ENCODE measurements at regions not wholly inside any gene's neighbourhood (a gene's known extent, or its start where the extent isn't known, plus 50 kb on each side); places are given as distances from the start of the nearest gene placed in this dataset.
"Not testable (repeated sequence)": the region's sequence is repeated elsewhere in the genome, so short reads cannot be mapped to it uniquely, and the experiment has no call there.

- Histone ChIP-seq H3K4me1 (ENCODE audit: control insufficient read depth in 2 of 2, insufficient read depth in 2 of 2, low read length in 2 of 2) (no peaks in the 10 kb centered on the region), H3K27me3 (ENCODE audit: control insufficient read depth in 2 of 2, insufficient read depth in 2 of 2, low read length in 2 of 2) (no peaks in the 10 kb centered on the region), H3K9me3 (ENCODE audit: control insufficient read depth in 2 of 2, low read length in 2 of 2) (no peaks in the 10 kb centered on the region), H3K4me3 (ENCODE audit: low read length in 2 of 2) (no peak overlapping the region), H3K9ac (ENCODE audit: low read depth in 1 of 2, low read length in 2 of 2) (no peak overlapping the region), H3K36me3 (ENCODE audit: control insufficient read depth in 2 of 2, insufficient read depth in 2 of 2, low read length in 2 of 2) (no peaks in the 10 kb centered on the region), H3K27ac (ENCODE audit: low read depth in 2 of 2, low read length in 2 of 2) (no peak overlapping the region)
Observed at GRCh38 chr21:23624281-23624680, 1983.0 kb downstream of the MRPL39 start.

DNA sequence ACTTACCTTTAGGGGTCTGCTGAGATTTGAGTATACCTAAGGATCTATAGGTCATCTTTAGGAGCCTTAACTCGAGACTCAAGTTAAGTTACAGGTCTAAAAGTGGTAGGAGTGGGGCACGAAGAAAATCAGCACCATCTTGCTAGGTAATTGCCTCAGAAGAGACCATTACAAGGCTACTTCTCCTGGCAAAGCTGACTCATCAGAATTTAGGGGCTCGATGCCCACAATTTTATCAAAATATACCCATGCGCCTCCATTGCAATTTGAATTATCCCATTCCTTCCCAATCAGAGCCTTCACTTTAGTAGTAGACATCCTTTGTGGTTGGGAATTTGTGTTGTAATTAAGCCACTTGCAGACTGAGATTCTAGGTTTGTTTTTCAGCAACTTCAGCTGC lies 1994.3 kb downstream of the MRPL39 start:
- Histone ChIP-seq H3K27me3 (ENCODE audit: control insufficient read depth in 2 of 2, insufficient read depth in 2 of 2, low read length in 2 of 2) (no peaks in the 10 kb centered on the region), H3K9ac (ENCODE audit: low read depth in 1 of 2, low read length in 2 of 2) (no peak overlapping the region), H3K4me3 (ENCODE audit: low read length in 2 of 2) (no peak overlapping the region), H3K27ac (ENCODE audit: low read depth in 2 of 2, low read length in 2 of 2) (no peak overlapping the region), H3K36me3 (ENCODE audit: control insufficient read depth in 2 of 2, insufficient read depth in 2 of 2, low read length in 2 of 2) (no peaks in the 10 kb centered on the region), H3K4me1 (ENCODE audit: control insufficient read depth in 2 of 2, insufficient read depth in 2 of 2, low read length in 2 of 2) (no peaks in the 10 kb centered on the region), H3K9me3 (ENCODE audit: control insufficient read depth in 2 of 2, low read length in 2 of 2) (no peaks in the 10 kb centered on the region)

- Histone ChIP-seq H3K27ac (ENCODE audit: low read depth in 2 of 2, low read length in 2 of 2) (no peak overlapping the region), H3K4me1 (ENCODE audit: control insufficient read depth in 2 of 2, insufficient read depth in 2 of 2, low read length in 2 of 2) (no peaks in the 10 kb centered on the region), H3K9me3 (ENCODE audit: control insufficient read depth in 2 of 2, low read length in 2 of 2) (no peaks in the 10 kb centered on the region), H3K4me3 (ENCODE audit: low read length in 2 of 2) (no peak overlapping the region), H3K9ac (ENCODE audit: low read depth in 1 of 2, low read length in 2 of 2) (no peak overlapping the region), H3K27me3 (ENCODE audit: control insufficient read depth in 2 of 2, insufficient read depth in 2 of 2, low read length in 2 of 2) (no peaks in the 10 kb centered on the region), H3K36me3 (ENCODE audit: control insufficient read depth in 2 of 2, insufficient read depth in 2 of 2, low read length in 2 of 2) (no peaks in the 10 kb centered on the region)
Observed at GRCh38 chr21:23612210-23612609, 1995.1 kb downstream of the MRPL39 start.

- H3K36me3 ChIP-seq (ENCODE audit: control insufficient read depth in 2 of 2, insufficient read depth in 2 of 2, low read length in 2 of 2), result no peaks in the 10 kb centered on the region
- H3K4me3 ChIP-seq (ENCODE audit: low read length in 2 of 2), result no peak overlapping the region
- H3K27me3 ChIP-seq (ENCODE audit: control insufficient read depth in 2 of 2, insufficient read depth in 2 of 2, low read length in 2 of 2), result no peaks in the 10 kb centered on the region
- no peaks in the 10 kb centered on the region for H3K4me1 ChIP-seq (ENCODE audit: control insufficient read depth in 2 of 2, insufficient read depth in 2 of 2, low read length in 2 of 2)
- H3K27ac ChIP-seq (ENCODE audit: low read depth in 2 of 2, low read length in 2 of 2), result no peak overlapping the region
- peaks cover 0 to 2% of the 10 kb centered on the region in 2 donors for H3K9me3 ChIP-seq (ENCODE audit: control insufficient read depth in 2 of 2, low read length in 2 of 2)
- no peak overlapping the region for H3K9ac ChIP-seq (ENCODE audit: low read depth in 1 of 2, low read length in 2 of 2)
Observed at GRCh38 chr21:23607782-23608431, 1999.4 kb downstream of the MRPL39 start.

GRCh38 chr21:23601549-23601948 lies 2005.7 kb downstream of the MRPL39 start:
- Histone ChIP-seq H3K4me3 (ENCODE audit: low read length in 2 of 2) (no peak overlapping the region), H3K36me3 (ENCODE audit: control insufficient read depth in 2 of 2, insufficient read depth in 2 of 2, low read length in 2 of 2) (no peaks in the 10 kb centered on the region), H3K9me3 (ENCODE audit: control insufficient read depth in 2 of 2, low read length in 2 of 2) (peaks cover 2 to 4% of the 10 kb centered on the region in 2 donors), H3K4me1 (ENCODE audit: control insufficient read depth in 2 of 2, insufficient read depth in 2 of 2, low read length in 2 of 2) (no peaks in the 10 kb centered on the region), H3K9ac (ENCODE audit: low read depth in 1 of 2, low read length in 2 of 2) (no peak overlapping the region), H3K27ac (ENCODE audit: low read depth in 2 of 2, low read length in 2 of 2) (no peak overlapping the region), H3K27me3 (ENCODE audit: control insufficient read depth in 2 of 2, insufficient read depth in 2 of 2, low read length in 2 of 2) (no peaks in the 10 kb centered on the region)

- peaks cover 0 to 3% of the 10 kb centered on the region in 2 donors for H3K9me3 ChIP-seq (ENCODE audit: control insufficient read depth in 2 of 2, low read length in 2 of 2)
- no peak overlapping the region for H3K9ac ChIP-seq (ENCODE audit: low read depth in 1 of 2, low read length in 2 of 2)
- no peaks in the 10 kb centered on the region for H3K4me1 ChIP-seq (ENCODE audit: control insufficient read depth in 2 of 2, insufficient read depth in 2 of 2, low read length in 2 of 2)
Observed at GRCh38 chr21:23593582-23593981, 2013.7 kb downstream of the MRPL39 start.

DNA sequence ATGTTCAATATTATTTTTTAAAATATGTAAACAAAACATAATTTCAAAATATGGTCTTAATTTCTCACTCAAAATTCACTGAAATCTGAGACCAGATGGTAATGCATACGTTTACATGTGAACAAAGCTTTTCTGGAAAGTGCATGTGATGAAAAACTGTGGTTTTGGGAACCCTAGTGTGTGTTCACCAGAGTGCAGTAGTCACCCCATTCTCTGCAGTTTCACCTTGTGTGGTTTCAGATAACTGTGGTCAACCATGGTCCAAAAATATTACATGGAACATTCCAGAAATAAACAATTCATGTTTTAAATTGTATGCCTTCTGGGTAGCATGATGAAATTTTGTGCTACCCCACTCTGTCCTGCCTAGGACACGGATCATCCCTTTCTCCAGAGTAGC lies 2021.9 kb downstream of the MRPL39 start:
- Histone ChIP-seq H3K4me3 (ENCODE audit: low read length in 2 of 2) (no peak overlapping the region), H3K27ac (ENCODE audit: low read depth in 2 of 2, low read length in 2 of 2) (no peak overlapping the region), H3K36me3 (ENCODE audit: control insufficient read depth in 2 of 2, insufficient read depth in 2 of 2, low read length in 2 of 2) (no peaks in the 10 kb centered on the region), H3K9me3 (ENCODE audit: control insufficient read depth in 2 of 2, low read length in 2 of 2) (no peaks in the 10 kb centered on the region), H3K27me3 (ENCODE audit: control insufficient read depth in 2 of 2, insufficient read depth in 2 of 2, low read length in 2 of 2) (no peaks in the 10 kb centered on the region), H3K9ac (ENCODE audit: low read depth in 1 of 2, low read length in 2 of 2) (no peak overlapping the region), H3K4me1 (ENCODE audit: control insufficient read depth in 2 of 2, insufficient read depth in 2 of 2, low read length in 2 of 2) (no peaks in the 10 kb centered on the region)

More at GRCh38 chr21:23593582-23593981, 2013.7 kb downstream of the MRPL39 start:
- Histone ChIP-seq H3K36me3 (ENCODE audit: control insufficient read depth in 2 of 2, insufficient read depth in 2 of 2, low read length in 2 of 2) (no peaks in the 10 kb centered on the region), H3K4me3 (ENCODE audit: low read length in 2 of 2) (no peak overlapping the region), H3K27me3 (ENCODE audit: control insufficient read depth in 2 of 2, insufficient read depth in 2 of 2, low read length in 2 of 2) (no peaks in the 10 kb centered on the region), H3K27ac (ENCODE audit: low read depth in 2 of 2, low read length in 2 of 2) (no peak overlapping the region)

DNA sequence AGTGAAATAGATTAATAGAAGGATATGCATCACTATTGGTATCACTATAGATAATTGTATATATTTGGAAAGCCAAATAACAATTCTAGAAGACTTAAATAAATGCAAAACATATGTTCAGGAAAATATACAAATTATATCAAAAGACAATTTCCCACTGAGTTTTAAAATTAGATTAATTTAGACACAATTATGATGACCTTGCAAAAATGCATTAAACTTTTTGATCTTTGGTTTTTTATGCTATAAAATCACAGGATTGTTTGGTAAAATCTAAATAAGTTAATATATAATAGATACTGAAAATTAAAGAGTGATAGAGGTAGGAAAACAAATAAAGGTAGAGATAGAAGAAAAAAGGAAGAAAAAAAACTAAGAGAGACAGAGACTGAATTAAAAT lies 2027.7 kb downstream of the MRPL39 start:
- Histone ChIP-seq H3K4me3 (ENCODE audit: low read length in 2 of 2) (no peak overlapping the region), H3K27ac (ENCODE audit: low read depth in 2 of 2, low read length in 2 of 2) (no peak overlapping the region), H3K9ac (ENCODE audit: low read depth in 1 of 2, low read length in 2 of 2) (no peak overlapping the region), H3K27me3 (ENCODE audit: control insufficient read depth in 2 of 2, insufficient read depth in 2 of 2, low read length in 2 of 2) (no peaks in the 10 kb centered on the region), H3K4me1 (ENCODE audit: control insufficient read depth in 2 of 2, insufficient read depth in 2 of 2, low read length in 2 of 2) (no peaks in the 10 kb centered on the region), H3K36me3 (ENCODE audit: control insufficient read depth in 2 of 2, insufficient read depth in 2 of 2, low read length in 2 of 2) (no peaks in the 10 kb centered on the region), H3K9me3 (ENCODE audit: control insufficient read depth in 2 of 2, low read length in 2 of 2) (no peaks in the 10 kb centered on the region)

DNA sequence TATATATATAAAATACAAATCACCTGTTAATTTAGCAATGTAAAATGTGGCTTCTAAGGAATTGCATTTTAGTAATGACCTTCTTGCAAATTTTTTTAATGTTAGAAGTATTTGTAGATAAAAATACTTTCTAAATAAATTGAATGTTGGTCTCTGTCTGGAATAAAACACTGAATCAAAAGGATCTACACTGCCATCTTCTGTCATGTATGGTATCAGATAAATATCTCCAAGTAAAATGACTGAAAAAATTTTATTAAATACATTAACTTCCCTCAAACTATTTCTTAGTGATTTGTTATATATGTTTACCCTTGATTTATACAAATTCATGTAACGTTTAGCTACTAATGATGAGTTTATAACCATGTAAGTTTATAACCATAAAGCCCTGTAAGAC lies 2029.3 kb downstream of the MRPL39 start:
- Histone ChIP-seq H3K4me3 (ENCODE audit: low read length in 2 of 2) (no peak overlapping the region), H3K9ac (ENCODE audit: low read depth in 1 of 2, low read length in 2 of 2) (no peak overlapping the region), H3K27ac (ENCODE audit: low read depth in 2 of 2, low read length in 2 of 2) (no peak overlapping the region), H3K36me3 (ENCODE audit: control insufficient read depth in 2 of 2, insufficient read depth in 2 of 2, low read length in 2 of 2) (no peaks in the 10 kb centered on the region), H3K27me3 (ENCODE audit: control insufficient read depth in 2 of 2, insufficient read depth in 2 of 2, low read length in 2 of 2) (no peaks in the 10 kb centered on the region), H3K9me3 (ENCODE audit: control insufficient read depth in 2 of 2, low read length in 2 of 2) (no peaks in the 10 kb centered on the region), H3K4me1 (ENCODE audit: control insufficient read depth in 2 of 2, insufficient read depth in 2 of 2, low read length in 2 of 2) (no peaks in the 10 kb centered on the region)

DNA sequence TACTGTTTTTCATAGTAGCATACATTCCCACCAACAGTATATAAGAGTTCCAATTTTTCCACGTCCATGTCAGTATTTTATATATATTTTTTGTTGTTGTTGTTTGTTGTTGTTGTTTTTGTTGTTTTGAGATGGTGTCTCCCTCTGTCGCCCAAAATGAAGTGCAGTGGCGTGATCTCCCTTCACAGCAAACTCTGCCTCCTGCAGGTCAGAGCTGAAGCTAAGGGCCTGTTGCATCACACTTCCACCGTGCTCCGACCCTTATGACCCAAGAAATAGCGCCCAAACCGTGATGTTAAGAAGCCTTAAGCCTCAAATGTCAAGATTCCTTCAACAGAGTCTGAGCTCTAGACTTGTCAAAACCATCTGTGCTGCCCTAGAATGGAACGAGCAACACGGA lies 2032.3 kb downstream of the MRPL39 start:
- H3K27me3 ChIP-seq (ENCODE audit: control insufficient read depth in 2 of 2, insufficient read depth in 2 of 2, low read length in 2 of 2), result no peaks in the 10 kb centered on the region
- no peak overlapping the region for H3K27ac ChIP-seq (ENCODE audit: low read depth in 2 of 2, low read length in 2 of 2)
- H3K4me3 ChIP-seq (ENCODE audit: low read length in 2 of 2), result no peak overlapping the region
- H3K4me1 ChIP-seq (ENCODE audit: control insufficient read depth in 2 of 2, insufficient read depth in 2 of 2, low read length in 2 of 2), result no peaks in the 10 kb centered on the region
- H3K9ac ChIP-seq (ENCODE audit: low read depth in 1 of 2, low read length in 2 of 2), result no peak overlapping the region
- H3K36me3 ChIP-seq (ENCODE audit: control insufficient read depth in 2 of 2, insufficient read depth in 2 of 2, low read length in 2 of 2), result no peaks in the 10 kb centered on the region
- H3K9me3 ChIP-seq (ENCODE audit: control insufficient read depth in 2 of 2, low read length in 2 of 2), result no peaks in the 10 kb centered on the region

DNA sequence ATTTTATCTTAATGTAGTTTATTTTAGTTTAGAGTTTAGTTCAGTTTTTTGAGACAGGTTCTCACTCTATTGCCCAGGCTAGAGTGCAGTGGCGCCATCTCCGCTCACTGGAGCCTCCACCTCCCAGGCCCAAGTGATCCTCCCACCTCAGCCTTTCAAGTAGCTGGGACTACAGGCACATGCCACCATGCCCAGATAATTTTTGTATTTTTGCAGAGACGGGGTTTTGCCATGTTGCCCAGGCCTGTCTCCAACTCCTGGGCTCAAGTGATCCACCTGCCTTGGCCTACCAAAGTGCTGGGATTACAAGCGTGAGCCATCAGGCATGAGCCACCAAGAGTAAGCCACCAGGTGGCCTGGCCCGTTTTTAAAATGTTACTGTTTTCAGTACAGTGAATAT lies 2058.4 kb downstream of the MRPL39 start:
- not testable (repeated sequence) for H3K4me1 ChIP-seq (ENCODE audit: control insufficient read depth in 2 of 2, insufficient read depth in 2 of 2, low read length in 2 of 2); H3K36me3 ChIP-seq (ENCODE audit: control insufficient read depth in 2 of 2, insufficient read depth in 2 of 2, low read length in 2 of 2); H3K27me3 ChIP-seq (ENCODE audit: control insufficient read depth in 2 of 2, insufficient read depth in 2 of 2, low read length in 2 of 2); H3K9me3 ChIP-seq (ENCODE audit: control insufficient read depth in 2 of 2, low read length in 2 of 2); H3K4me3 ChIP-seq (ENCODE audit: low read length in 2 of 2); H3K9ac ChIP-seq (ENCODE audit: low read depth in 1 of 2, low read length in 2 of 2); H3K27ac ChIP-seq (ENCODE audit: low read depth in 2 of 2, low read length in 2 of 2)
